HG03521 (cell line): ENCODE measurements at regions not wholly inside any gene's neighbourhood (a gene's known extent, or its start where the extent isn't known, plus 50 kb on each side); places are given as distances from the start of the nearest gene placed in this dataset.

ENCODE experiments used
- ATAC-seq: cut with Tn5 transposase; IDR thresholded peaks from one replicate; pipeline ENCODE4 v1.9.1; 2021; ENCODE audit warnings: mild to moderate bottlenecking, moderate library complexity; ENCODE audit not compliant: unreplicated experiment

- ATAC-seq: no peak
These were observed 305.9 kb downstream of the PMP22 start for GRCh38 chr17:14959106-14959648.

GRCh38 chr17:14953405-14953804 is 311.7 kb downstream of the PMP22 start:
- ATAC-seq: no peak

- no peak for ATAC-seq
These were observed 314.4 kb downstream of the PMP22 start for GRCh38 chr17:14950686-14951085.

GRCh38 chr17:14950216-14950615 is 314.9 kb downstream of the PMP22 start:
- ATAC-seq: no peak

GRCh38 chr17:14947671-14948070 is 317.5 kb downstream of the PMP22 start:
- ATAC-seq: no peak

GRCh38 chr17:14946481-14946880 is 318.6 kb downstream of the PMP22 start:
- ATAC-seq: no peak

GRCh38 chr17:14942526-14943190 is 322.5 kb downstream of the PMP22 start:
- ATAC-seq: no peak

- ATAC-seq: no peak
These were observed 324.2 kb downstream of the PMP22 start for GRCh38 chr17:14940938-14941265.

- no peak for ATAC-seq
These were observed 324.8 kb downstream of the PMP22 start for GRCh38 chr17:14940108-14940937.

GRCh38 chr17:14935845-14936485 is 329.2 kb downstream of the PMP22 start:
- ATAC-seq: no peak

- no peak for ATAC-seq
These were observed 329.8 kb downstream of the PMP22 start for GRCh38 chr17:14935139-14935841.

GRCh38 chr17:14933676-14934075 is 331.4 kb downstream of the PMP22 start:
- no peak for ATAC-seq

- ATAC-seq: no peak
These were observed 338.5 kb downstream of the PMP22 start for GRCh38 chr17:14926526-14927122.

GRCh38 chr17:14926073-14926472 is 339.1 kb downstream of the PMP22 start:
- ATAC-seq: no peak

GRCh38 chr17:14925498-14925897 is 339.6 kb downstream of the PMP22 start:
- ATAC-seq: no peak

GRCh38 chr17:14923981-14924380 is 341.1 kb downstream of the PMP22 start:
- no peak for ATAC-seq

- no peak for ATAC-seq
These were observed 342.7 kb downstream of the PMP22 start for GRCh38 chr17:14922411-14922810.

GRCh38 chr17:14921936-14922335 is 343.2 kb downstream of the PMP22 start:
- no peak for ATAC-seq

GRCh38 chr17:14919631-14920213 is 345.4 kb downstream of the PMP22 start:
- ATAC-seq: no peak

- no peak for ATAC-seq
These were observed 346.0 kb downstream of the PMP22 start for GRCh38 chr17:14919094-14919493.
